PC-9 (cell line): ENCODE measurements at regions not wholly inside any gene's neighbourhood (a gene's known extent, or its start where the extent isn't known, plus 50 kb on each side); places are given as distances from the start of the nearest gene placed in this dataset.

ENCODE experiments used
- BruUV-seq: library from RNA; stranded (reverse); fragments of 400-500 nt; replicated peaks from 2 replicates; lab custom pipeline; 2021; lab: Mats Ljungman, UMichigan
- CTCF ChIA-PET: fragments of 300-600 bp; sonication (Branson Sonifier 250); formaldehyde crosslinking; loops from one replicate; lab custom pipeline; 2022; ENCODE audit warnings: antibody characterized with exemption; lab: Charles Lee
- POLR2A ChIA-PET: fragments of 300-600 bp; sonication (Branson Sonifier 250); formaldehyde crosslinking; loops from one replicate; lab custom pipeline; 2022; ENCODE audit warnings: antibody characterized with exemption; ENCODE audit not compliant: unreplicated experiment; lab: Charles Lee
- DNase-seq, 2 experiments: peaks; one replicate each; pipeline versions ENCODE4 v3.0.0 to v3.0.0-alpha.2; 2015 to 2022; ENCODE audit warnings: mixed read lengths in 1 of 2
- H2AFZ ChIP-seq: fragments of 200-600 bp; sonication (generic); 2 replicates; pipeline ENCODE4 v1.8.1; 2017; ENCODE audit warnings: antibody characterized with exemption
- H3F3A ChIP-seq: fragments of 200-600 bp; sonication (generic); 2 replicates; pipeline ENCODE4 v1.8.1; 2017; ENCODE audit warnings: antibody characterized with exemption, mild to moderate bottlenecking, low read depth; ENCODE audit not compliant: insufficient read depth
- H3K27ac ChIP-seq: fragments of 200-600 bp; sonication (generic); 2 replicates; pipeline ENCODE4 v1.6.1; 2016; ENCODE audit warnings: mixed run types
- H3K27me3 ChIP-seq: fragments of 200-600 bp; sonication (generic); 2 replicates; pipeline ENCODE4 v1.6.1; 2016; ENCODE audit warnings: low read depth, mixed run types; ENCODE audit not compliant: insufficient read depth
- H3K36me3 ChIP-seq: fragments of 200-600 bp; sonication (generic); 2 replicates; pipeline ENCODE4 v1.6.1; 2016; ENCODE audit warnings: low read depth, mixed run types
- H3K4me1 ChIP-seq: fragments of 200-600 bp; sonication (generic); replicated peaks from 2 replicates; pipeline ENCODE4 v1.6.1; 2016; ENCODE audit warnings: mixed run types; ENCODE audit not compliant: insufficient read depth
- H3K4me2 ChIP-seq: fragments of 200-600 bp; sonication (generic); 2 replicates; pipeline ENCODE4 v1.6.1; 2017; ENCODE audit warnings: mixed run types
- H3K4me3 ChIP-seq: fragments of 200-600 bp; sonication (generic); 2 replicates; pipeline ENCODE4 v1.6.1; 2016; ENCODE audit warnings: mixed run types
- H3K79me2 ChIP-seq: fragments of 200-600 bp; sonication (generic); 2 replicates; pipeline ENCODE4 v1.6.1; 2017; ENCODE audit warnings: low read depth, mixed run types
- H3K9me2 ChIP-seq: fragments of 200-600 bp; sonication (generic); 2 replicates; pipeline ENCODE4 v1.8.1; 2017; ENCODE audit warnings: mild to moderate bottlenecking; ENCODE audit not compliant: insufficient read depth
- H3K9me3 ChIP-seq: fragments of 200-600 bp; sonication (generic); 2 replicates; pipeline ENCODE4 v1.8.1; 2016; ENCODE audit warnings: low read depth; ENCODE audit not compliant: insufficient read depth
- H4K20me1 ChIP-seq: fragments of 200-600 bp; sonication (generic); 2 replicates; pipeline ENCODE4 v1.8.1; 2017; ENCODE audit not compliant: insufficient read depth
- EZH2 ChIP-seq: fragments of 200-600 bp; sonication (generic); IDR thresholded peaks from 2 replicates; pipeline ENCODE4 v1.8.0; 2017; ENCODE audit warnings: antibody characterized with exemption, low read depth
- intact Hi-C: fragments of 100-400 bp; cut with micrococcal nuclease; formaldehyde crosslinking; loops from one replicate; pipeline ENCODE4 v1.10.0; 2022; ENCODE audit not compliant: unreplicated experiment
- TF ChIP-seq, protein P1 (sequence below): fragments of 200-600 bp; sonication (generic); conservative IDR thresholded peaks from 2 replicates; pipeline ENCODE4 v1.6.1; 2017; ENCODE audit warnings: mixed run types, antibody characterized with exemption, mild to moderate bottlenecking, moderate library complexity

DNA sequence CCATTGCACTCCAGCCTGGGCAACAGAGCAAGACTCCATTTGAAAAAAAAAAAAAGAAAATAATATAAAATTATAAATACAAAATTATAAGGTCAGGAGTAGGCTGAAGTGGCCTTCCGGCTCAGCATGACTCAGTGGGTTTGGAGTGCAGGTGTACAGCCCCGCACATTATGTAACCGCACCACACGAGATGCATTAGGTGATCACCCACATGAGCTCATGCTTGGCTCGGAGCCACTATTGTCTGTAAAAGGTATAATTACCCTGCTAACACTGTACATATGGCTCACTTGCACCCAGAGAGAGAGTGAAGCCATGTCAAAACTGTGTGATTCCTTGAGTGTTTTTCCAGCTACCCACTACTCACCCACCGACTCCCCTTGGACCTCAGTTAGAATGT is 557.0 kb downstream of the SLC6A15 start:
- ChIA-PET POLR2A (no interaction called here), CTCF (no interaction called here)
- Histone ChIP-seq H3F3A (no peaks in the 10 kb centered on the region), H3K4me1 (no peaks in the 10 kb centered on the region), H3K9me2 (no peaks in the 10 kb centered on the region), H3K4me2 (no peak overlapping the region), H3K9me3 (no peaks in the 10 kb centered on the region), H3K4me3 (no peak overlapping the region), H3K36me3 (no peaks in the 10 kb centered on the region), H3K27ac (no peak overlapping the region), H3K79me2 (no peaks in the 10 kb centered on the region), H3K27me3 (no peaks in the 10 kb centered on the region), H4K20me1 (no peaks in the 10 kb centered on the region), H2AFZ (no peak overlapping the region)
- no peak for DNase-seq
- TF ChIP-seq, protein P1, sequence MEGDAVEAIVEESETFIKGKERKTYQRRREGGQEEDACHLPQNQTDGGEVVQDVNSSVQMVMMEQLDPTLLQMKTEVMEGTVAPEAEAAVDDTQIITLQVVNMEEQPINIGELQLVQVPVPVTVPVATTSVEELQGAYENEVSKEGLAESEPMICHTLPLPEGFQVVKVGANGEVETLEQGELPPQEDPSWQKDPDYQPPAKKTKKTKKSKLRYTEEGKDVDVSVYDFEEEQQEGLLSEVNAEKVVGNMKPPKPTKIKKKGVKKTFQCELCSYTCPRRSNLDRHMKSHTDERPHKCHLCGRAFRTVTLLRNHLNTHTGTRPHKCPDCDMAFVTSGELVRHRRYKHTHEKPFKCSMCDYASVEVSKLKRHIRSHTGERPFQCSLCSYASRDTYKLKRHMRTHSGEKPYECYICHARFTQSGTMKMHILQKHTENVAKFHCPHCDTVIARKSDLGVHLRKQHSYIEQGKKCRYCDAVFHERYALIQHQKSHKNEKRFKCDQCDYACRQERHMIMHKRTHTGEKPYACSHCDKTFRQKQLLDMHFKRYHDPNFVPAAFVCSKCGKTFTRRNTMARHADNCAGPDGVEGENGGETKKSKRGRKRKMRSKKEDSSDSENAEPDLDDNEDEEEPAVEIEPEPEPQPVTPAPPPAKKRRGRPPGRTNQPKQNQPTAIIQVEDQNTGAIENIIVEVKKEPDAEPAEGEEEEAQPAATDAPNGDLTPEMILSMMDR: no peak
- no peak for TF ChIP-seq EZH2
- intact Hi-C loops: no loop called here
- no TSS peak for BruUV-seq

DNA sequence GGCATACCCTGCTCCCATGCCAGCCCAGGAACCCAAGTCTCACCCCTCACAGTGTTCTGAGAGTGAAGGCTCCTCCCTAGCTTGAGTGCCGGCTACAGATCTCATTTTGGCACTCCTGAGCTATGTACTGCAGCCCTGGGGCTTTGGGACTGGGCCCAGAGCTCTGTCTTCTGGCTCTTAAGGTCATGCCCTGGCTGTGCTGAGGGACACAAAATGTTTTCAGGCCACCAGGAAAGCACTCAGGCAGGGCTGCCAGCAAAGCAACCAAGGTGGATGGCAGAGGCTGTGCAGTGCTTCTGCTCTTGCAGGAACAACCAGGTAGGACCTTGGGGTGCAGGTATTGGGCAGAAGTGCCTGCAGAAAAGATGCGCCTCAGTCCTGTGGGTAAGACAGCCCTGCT is 564.0 kb downstream of the SLC6A15 start:
- H3K27me3 ChIP-seq: no peaks in the 10 kb centered on the region
- no peak overlapping the region for H3K4me3 ChIP-seq
- H3F3A ChIP-seq: no peaks in the 10 kb centered on the region
- TF ChIP-seq EZH2: no peak
- TF ChIP-seq, protein P1: no peak
- no peak for DNase-seq
- H3K4me2 ChIP-seq: no peak overlapping the region
- no peaks in the 10 kb centered on the region for H4K20me1 ChIP-seq
- H3K4me1 ChIP-seq: no peaks in the 10 kb centered on the region
- H3K9me2 ChIP-seq: peaks cover 4% of the 10 kb centered on the region; the same call in 1 of the 2 replicates
- ChIA-PET CTCF (no interaction called here), POLR2A (no interaction called here)
- intact Hi-C loops: no loop called here
- H3K36me3 ChIP-seq: no peaks in the 10 kb centered on the region
- no peaks in the 10 kb centered on the region for H3K79me2 ChIP-seq
- no peak overlapping the region for H3K27ac ChIP-seq
- BruUV-seq: no TSS peak
- no peaks in the 10 kb centered on the region for H3K9me3 ChIP-seq
- no peak overlapping the region for H2AFZ ChIP-seq

DNA sequence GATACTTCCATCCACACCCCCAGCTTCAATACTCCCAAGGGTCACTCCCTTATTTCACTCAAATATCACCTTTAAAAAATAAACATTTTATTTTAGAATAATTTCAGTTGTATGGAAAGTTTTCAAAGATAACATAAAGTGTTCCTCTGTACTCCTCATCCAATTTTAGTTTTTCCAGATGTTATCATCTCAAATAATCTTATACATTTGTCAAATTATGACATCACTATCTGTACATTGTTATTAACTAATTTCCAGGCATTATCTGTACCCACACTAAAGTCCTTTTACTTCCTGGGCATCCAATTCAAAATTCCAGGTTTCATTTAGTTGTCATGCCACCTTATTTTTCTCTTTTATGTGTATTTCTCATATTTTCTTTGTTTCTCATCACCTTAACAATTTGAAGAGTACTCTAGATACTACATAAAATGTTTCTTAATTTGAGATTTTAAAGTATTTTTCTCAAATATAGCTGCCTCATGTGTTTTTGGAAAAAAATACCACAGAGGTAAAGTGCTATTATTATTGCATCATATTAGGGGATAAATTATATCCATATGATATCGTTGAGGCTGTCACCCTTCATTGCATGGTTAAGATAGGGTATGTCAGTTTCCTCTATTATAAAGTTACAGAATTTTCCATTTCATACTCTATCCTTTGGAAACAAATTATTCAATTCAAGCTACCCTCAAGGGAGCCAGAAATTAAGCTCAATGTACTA is 571.0 kb downstream of the SLC6A15 start:
- no peak for TF ChIP-seq EZH2
- TF ChIP-seq, protein P1: no peak
- DNase-seq: no peak
- Histone ChIP-seq H3K4me2 (no peak overlapping the region), H3K4me1 (no peaks in the 10 kb centered on the region), H3K27me3 (no peaks in the 10 kb centered on the region), H2AFZ (no peak overlapping the region), H3K9me2 (peaks cover 4% of the 10 kb centered on the region; the same call in 1 of the 2 replicates), H3K4me3 (no peak overlapping the region), H4K20me1 (no peaks in the 10 kb centered on the region), H3K27ac (no peak overlapping the region), H3F3A (no peaks in the 10 kb centered on the region), H3K9me3 (no peaks in the 10 kb centered on the region), H3K36me3 (no peaks in the 10 kb centered on the region), H3K79me2 (no peaks in the 10 kb centered on the region)
- POLR2A ChIA-PET: no interaction called here
- intact Hi-C loops: no loop called here
- CTCF ChIA-PET: no interaction called here
- BruUV-seq: no TSS peak
